ENCODE measurements at regions not wholly inside any gene's neighbourhood (a gene's known extent, or its start where the extent isn't known, plus 50 kb on each side); places are given as distances from the start of the nearest gene placed in this dataset.

GRCh38 chr14:89625731-89626232, 208.7 kb upstream of the FOXN3 start:
- no peak for TF ChIP-seq POLR2A (IDR thresholded peaks at IDR 0.05)
- TF ChIP-seq CTCF (IDR thresholded peaks at IDR 0.05), result no peak
- TF ChIP-seq POLR2AphosphoS5 (IDR thresholded peaks at IDR 0.05), result no peak
